ELF-1 (cell line): ENCODE measurements at regions not wholly inside any gene's neighbourhood (a gene's known extent, or its start where the extent isn't known, plus 50 kb on each side); places are given as distances from the start of the nearest gene placed in this dataset.
"Not testable (repeated sequence)": the region's sequence is repeated elsewhere in the genome, so short reads cannot be mapped to it uniquely, and the experiment has no call there.

Source experiments
- DNase-seq: peaks from one replicate; pipeline ENCODE4 v3.0.0-alpha.2; 2016; ENCODE audit warnings: low read depth, low spot score

DNA sequence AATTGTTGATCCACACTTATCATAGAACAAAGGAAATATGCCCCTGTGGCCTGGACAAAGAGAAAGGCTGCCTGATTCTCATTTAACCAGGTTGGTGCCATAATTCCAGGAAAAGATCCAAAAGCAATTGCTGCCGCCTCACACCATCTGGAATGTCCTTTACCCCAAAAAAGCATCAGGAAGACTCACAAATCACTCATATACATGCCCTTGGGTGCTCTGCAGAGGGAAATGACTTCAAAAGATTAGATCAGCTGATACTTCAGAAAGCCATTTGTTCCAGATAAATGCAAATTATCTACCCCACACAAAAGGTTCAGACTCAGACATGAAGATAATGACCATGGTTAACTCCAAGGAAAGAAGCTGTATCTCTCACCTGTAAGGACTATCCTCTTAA, 285.8 kb downstream of the C1D start:
- no peak for DNase-seq

GRCh38 chr2:67777836-67778429, 284.9 kb downstream of the C1D start:
- no peak for DNase-seq

- not testable (repeated sequence) for DNase-seq
Observed at GRCh38 chr2:67780841-67781240, 282.0 kb downstream of the C1D start.

GRCh38 chr2:67782443-67782842, 280.4 kb downstream of the C1D start:
- no peak for DNase-seq

DNA sequence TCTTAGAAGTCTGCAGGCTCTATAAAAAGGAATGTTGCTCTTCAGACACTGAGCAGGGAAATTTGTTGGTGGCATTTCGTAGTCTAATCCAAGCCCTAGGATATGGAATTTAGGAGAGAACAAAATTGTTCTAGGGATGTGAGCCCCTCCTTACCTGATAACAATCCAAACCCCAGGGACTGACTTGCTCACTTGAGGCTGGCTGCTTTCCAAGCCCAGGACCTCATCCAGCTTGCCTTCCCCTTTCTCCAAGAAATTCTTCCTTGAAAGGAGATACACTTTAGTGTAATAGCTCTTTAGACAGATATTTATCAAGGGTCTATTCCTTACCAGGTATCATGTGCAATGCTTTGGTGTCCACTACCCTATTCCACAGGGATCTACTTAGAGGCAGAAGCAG, 279.8 kb downstream of the C1D start:
- DNase-seq, result no peak

- no peak for DNase-seq
Observed at GRCh38 chr2:67790622-67791021, 272.2 kb downstream of the C1D start.

DNA sequence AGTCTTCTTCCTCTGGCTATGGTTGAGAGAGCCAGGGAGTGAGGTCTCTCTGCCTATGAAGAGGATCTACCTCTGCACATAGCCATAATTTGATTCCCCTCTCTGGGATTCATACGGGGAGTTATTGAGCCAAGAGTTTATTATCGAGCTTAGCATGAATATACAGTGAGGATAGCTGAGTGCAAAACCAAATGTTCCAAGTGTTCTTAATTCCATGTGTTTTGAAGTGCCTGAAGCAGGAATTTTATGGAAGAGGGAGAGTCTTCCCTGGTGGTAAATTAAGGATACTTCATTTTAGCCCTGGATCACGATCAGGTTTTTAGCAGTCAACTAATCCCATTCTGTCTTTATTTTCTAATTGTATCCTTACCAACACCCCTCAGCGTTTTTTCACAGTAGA, 270.6 kb downstream of the C1D start:
- no peak for DNase-seq

DNA sequence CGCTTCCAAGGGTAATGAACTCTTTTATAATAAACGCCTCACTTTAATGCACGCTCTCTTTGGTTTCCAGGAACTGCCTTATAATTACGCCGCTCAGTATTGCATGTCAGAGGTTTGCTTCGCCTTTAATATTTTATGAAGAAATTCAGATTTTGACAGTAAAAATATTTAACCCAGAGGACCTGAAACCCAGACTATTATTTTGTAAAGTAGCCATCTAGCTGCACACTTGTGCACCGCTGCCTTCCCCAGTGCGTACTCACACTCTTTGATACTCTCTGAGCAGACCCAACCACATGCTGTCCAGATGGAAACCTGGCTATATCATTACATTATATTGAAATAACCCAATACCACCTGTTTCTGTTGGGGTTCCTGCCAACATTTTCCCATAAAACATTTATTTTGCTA, 270.1 kb downstream of the C1D start:
- no peak for DNase-seq

- no peak for DNase-seq
Observed at GRCh38 chr2:67797801-67798540, 264.8 kb downstream of the C1D start.

GRCh38 chr2:67798541-67799160, 264.2 kb downstream of the C1D start:
- DNase-seq, result no peak

GRCh38 chr2:67799886-67800285, 262.9 kb downstream of the C1D start:
- no peak for DNase-seq

- no peak for DNase-seq
Observed at GRCh38 chr2:67802291-67802690, 260.5 kb downstream of the C1D start.

DNA sequence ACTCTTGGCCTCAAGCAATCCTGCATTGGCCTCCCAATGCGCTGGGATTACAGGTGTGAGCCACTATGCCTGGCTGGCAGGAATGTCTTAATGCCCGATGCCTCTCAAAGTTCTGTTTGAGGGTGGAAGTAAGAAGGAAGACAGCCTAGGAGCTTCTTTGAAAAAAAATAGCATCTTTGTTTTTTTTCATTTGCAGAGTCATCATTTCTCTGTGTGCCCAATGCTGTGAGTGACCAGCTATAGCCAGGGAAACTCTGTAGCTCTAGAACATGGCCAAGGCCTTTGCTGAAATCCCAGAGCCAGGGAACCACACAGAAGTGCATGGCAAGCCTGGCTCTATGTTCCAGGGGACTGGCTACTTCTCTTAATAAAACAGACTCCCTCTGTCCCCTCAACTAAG, 260.0 kb downstream of the C1D start:
- no peak for DNase-seq

DNA sequence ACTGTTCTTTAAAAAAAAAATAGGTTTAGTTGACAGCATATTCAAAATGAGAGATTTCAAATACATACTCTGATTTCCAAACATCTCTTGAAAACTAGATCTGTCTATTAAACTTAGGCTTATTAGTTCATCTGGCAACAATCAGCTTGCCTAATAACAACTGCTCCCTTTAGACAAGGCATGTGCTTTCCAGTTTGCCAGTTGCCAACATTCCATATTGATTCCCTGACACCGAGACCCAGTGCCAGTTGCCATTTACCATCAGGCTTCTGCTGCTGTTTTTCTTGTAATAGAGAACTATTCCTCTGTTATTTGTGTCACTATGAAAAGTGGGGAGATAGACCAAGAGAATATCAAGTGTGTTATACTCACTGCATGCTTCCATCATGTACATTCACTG, 256.0 kb downstream of the C1D start:
- no peak for DNase-seq

GRCh38 chr2:67808112-67808511, 254.7 kb downstream of the C1D start:
- DNase-seq, result no peak

GRCh38 chr2:67812682-67813081, 250.1 kb downstream of the C1D start:
- DNase-seq, result no peak

- DNase-seq, result no peak
Observed at GRCh38 chr2:67823726-67824125, 239.1 kb downstream of the C1D start.

DNA sequence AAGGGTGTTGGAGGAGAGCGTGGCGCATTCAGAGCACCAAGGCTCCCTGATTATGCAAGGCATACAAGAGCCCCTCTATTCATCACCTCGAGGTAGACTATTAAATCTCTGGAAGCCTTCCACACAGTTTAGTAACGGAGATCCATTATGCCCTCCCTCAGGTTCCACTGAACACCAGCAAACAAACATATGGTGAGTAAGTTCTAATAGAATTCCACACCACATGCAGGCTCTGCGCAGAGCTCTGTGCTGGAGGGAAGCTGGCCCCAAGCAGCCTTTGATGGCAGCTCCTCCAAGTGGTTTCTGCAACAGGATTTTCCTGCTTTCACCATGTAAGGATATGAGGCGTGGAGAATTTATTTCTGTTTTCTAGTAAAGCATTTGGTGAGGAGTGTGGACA, 238.6 kb downstream of the C1D start:
- DNase-seq, result no peak

GRCh38 chr2:67825476-67825875, 237.3 kb downstream of the C1D start:
- no peak for DNase-seq

DNA sequence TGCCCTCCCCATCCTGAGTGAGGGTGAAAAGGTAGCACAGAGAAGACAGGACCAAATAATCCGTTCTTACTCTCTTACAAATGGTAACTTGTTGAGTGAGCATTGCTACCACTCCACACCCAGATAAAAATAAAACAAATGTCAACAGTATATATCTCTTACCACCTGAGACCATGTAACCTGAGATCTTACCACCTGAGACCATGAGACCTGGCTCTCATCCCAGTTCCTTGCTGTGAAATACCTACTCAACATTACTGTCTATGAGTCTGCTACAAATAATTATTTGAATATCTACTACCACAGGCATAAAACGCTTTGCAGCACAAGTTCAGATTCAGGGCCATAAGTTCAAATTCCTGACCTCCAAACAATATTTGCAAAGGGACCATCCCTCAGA, 234.7 kb downstream of the C1D start:
- no peak for DNase-seq

DNA sequence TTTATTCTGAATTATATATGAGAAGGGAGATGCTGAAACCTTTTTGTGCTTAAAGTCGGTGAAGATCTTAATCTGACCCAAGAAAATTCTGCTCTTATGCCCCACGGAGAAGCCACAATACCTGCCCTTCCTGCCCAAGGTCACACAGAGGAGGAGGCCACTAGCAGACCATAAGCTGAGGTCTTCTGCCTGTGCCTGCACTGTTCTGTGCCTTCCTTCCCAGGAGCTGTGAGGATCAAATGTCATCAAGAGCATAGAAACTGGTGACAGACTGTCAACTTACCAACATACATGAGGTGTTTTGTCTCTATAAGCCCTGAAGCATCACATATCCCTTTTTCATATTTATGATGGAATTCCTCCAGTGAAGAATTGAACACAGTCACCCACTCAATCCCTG, 233.3 kb downstream of the C1D start:
- no peak for DNase-seq

DNA sequence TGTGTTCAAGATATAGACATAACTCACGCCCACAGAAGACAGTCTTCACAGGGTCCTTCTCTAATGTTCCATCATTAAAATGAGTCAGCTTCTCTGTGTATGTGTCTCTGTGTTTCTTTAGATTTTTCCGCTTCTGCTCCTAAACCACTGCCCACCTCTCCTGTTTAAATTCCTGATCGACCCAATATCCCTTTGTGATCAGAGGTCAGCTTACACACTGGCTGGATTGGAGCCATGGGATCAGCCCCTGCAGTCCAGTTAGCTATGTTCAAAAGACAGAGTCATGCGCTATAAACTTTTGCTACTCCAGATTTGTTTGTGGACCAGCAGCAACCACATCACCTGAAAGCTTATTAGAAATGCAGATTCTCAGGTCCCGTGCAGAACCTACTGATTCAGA, 229.2 kb downstream of the C1D start:
- DNase-seq, result no peak

DNA sequence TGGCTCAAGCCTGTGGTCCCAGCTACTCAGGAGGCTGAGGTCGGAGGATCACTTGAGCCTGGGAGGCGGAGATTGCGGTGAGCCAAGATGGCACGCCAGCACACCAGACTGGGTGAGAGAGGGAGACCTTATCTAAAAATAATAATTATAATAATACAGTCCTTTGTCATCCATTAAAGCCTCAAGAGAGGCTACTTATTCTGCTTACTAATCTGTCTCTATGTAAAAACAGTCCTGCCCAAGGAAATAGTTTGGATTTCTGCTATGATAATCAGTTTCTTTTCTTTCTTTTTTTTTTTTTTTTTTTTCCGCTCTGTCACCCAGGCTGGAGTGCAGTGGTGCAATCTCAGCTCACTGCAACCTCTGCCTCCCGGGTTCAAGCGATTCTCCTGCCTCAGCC, 228.3 kb downstream of the C1D start:
- no peak for DNase-seq
